ENCODE measurements at regions not wholly inside any gene's neighbourhood (a gene's known extent, or its start where the extent isn't known, plus 50 kb on each side); places are given as distances from the start of the nearest gene placed in this dataset.

DNA sequence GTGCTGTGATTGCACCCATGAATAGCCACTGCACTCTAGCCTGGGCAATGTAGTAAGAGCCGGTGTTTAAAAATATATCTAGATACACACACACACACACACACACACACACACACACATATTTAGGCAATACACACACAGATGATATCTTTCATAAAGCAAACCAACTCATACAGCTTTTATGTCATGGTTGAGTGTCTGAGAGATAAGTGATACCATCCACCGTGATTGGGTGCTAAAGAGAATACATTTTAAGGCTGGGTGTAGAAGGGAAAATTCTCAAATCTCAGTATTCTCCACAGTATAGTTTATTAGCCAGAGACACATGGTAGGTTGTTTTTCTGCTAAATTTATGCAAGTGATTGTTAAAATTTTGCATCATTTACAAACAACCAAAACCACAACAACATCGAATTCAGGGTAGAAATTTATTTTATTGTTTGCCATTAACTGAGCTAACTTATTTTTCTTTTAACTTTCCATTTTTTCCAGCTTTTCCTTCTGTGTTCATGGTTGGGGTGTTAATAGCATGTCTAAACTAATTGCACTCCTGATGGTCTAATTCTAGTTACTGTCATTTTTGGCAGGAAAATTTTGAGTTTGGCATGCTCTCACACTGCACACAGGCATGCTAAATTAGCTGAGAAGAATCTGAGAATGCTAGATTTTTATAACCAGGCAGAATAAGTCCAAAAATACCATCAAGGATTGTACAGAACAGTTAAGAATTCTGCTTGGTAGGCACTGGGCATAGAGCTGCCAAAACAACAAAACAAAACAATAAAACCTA, 57.9 kb upstream of the SYPL1 start:
- Histone ChIP-seq H3K9ac (replicated peaks in 1 of 4; ENCODE audit: extremely low read depth in 1 of 4, low read depth in 3 of 4, low read length in 3 of 4) (no peak overlapping the region), H2BK12ac (ENCODE audit: low read depth, low read length) (no peak overlapping the region), H3K23ac (ENCODE audit: insufficient read length) (no peak overlapping the region), H3K56ac (replicated peaks; ENCODE audit: insufficient read length, low read depth, low read length) (no peak overlapping the region), H3K4me1 (replicated peaks in 1 of 4; ENCODE audit: control insufficient read depth in 3 of 4, insufficient read depth in 4 of 4, low read length in 3 of 4) (no peaks in the 10 kb centered on the region), H3K79me2 (ENCODE audit: control insufficient read depth in 1 of 2, insufficient read depth in 2 of 2, low read length in 2 of 2) (no peaks in the 10 kb centered on the region), H3K23me2 (ENCODE audit: low read depth, low read length) (no peaks in the 10 kb centered on the region), H3K14ac (ENCODE audit: insufficient read length) (no peak overlapping the region), H2BK15ac (ENCODE audit: low read length) (no peak overlapping the region), H3K36me3 (ENCODE audit: control insufficient read depth in 2 of 4, insufficient read depth in 4 of 4, low read length in 3 of 4) (no peaks in the 10 kb centered on the region), H2BK20ac (ENCODE audit: low read length) (no peak overlapping the region), H2AFZ (ENCODE audit: low read length) (no peak overlapping the region), H3K9me3 (ENCODE audit: insufficient read depth in 2 of 2, low read depth in 1 of 2, low read length in 1 of 2) (no peaks in the 10 kb centered on the region), H2BK5ac (ENCODE audit: low read depth, low read length) (no peak overlapping the region), H3K27ac (ENCODE audit: low read depth, low read length) (no peak overlapping the region), H3K79me1 (ENCODE audit: low read depth, low read length) (no peaks in the 10 kb centered on the region), H4K91ac (replicated peaks; ENCODE audit: insufficient read length, low read length) (no peak overlapping the region), H3K27me3 (replicated peaks in 1 of 4; ENCODE audit: control insufficient read depth in 3 of 4, extremely low read depth in 1 of 4, insufficient read depth in 3 of 4, low read length in 3 of 4) (no peaks in the 10 kb centered on the region), H4K20me1 (replicated peaks in 1 of 2; ENCODE audit: control insufficient read depth in 1 of 2, insufficient read depth in 2 of 2, low read length in 2 of 2) (no peaks in the 10 kb centered on the region), H3K4me3 (ENCODE audit: extremely low read depth in 1 of 4, insufficient read depth in 2 of 4, low read depth in 3 of 4, low read length in 4 of 4) (no peak overlapping the region), H4K5ac (ENCODE audit: insufficient read length, low read depth, low read length) (no peak overlapping the region), H2AK5ac (ENCODE audit: low read depth, low read length) (no peak overlapping the region), H2BK120ac (replicated peaks; ENCODE audit: low read depth, low read length) (no peak overlapping the region), H3K18ac (ENCODE audit: extremely low read depth, low read length) (no peak overlapping the region), H3K4me2 (ENCODE audit: insufficient read depth in 1 of 2, low read depth in 2 of 2, low read length in 2 of 2) (no peak overlapping the region), H3K4ac (replicated peaks; ENCODE audit: insufficient read length, low read depth, low read length) (no peak overlapping the region), H4K8ac (ENCODE audit: extremely low read depth, insufficient read depth, low read length) (no peak overlapping the region)
- ChIA-PET CTCF (ENCODE audit: partially characterized antibody) (interaction anchor here (0.7 to 10.9 kb wide), 10 partner anchors 17 to 566 kb away, joined by 3 to 108 read pairs (median 4); no protein-coding TSS in a partner anchor), POLR2A (ENCODE audit: partially characterized antibody) (interaction anchor here (0.6 kb wide), 1 partner anchor 87 kb away, joined by 3 read pairs; no protein-coding TSS in a partner anchor)
- FAIRE-seq (no peak), DNase-seq (ENCODE audit: low read depth in 1 of 2, low spot score in 2 of 2) (no peak)
- 93% methylated on average over 3 of the region's 3 CpGs; no CpG with 5 or more reads in 1 of the 2 experiments for WGBS, 2 experiments (ENCODE audit: extremely low coverage in 1 of 2, insufficient coverage in 1 of 2, insufficient read length in 1 of 2, insufficient replicate concordance in 2 of 2, low coverage in 1 of 2, low lambda C conversion rate in 2 of 2, missing lambda C conversion rate in 1 of 2)
- TF ChIP-seq CREB1 (IDR thresholded peaks at IDR 0.05) (no peak), NANOG (IDR thresholded peaks at IDR 0.05; ENCODE audit: insufficient read depth, low read depth, low read length, poor library complexity, severe bottlenecking) (no peak), BACH1 (IDR thresholded peaks at IDR 0.05; ENCODE audit: low read length) (no peak), KDM5A (IDR thresholded peaks at IDR 0.05; ENCODE audit: low read length) (no peak), BCL11A (IDR thresholded peaks at IDR 0.05; ENCODE audit: low read depth in 2 of 2, low read length in 2 of 2) (no peak), RBBP5 (IDR thresholded peaks at IDR 0.05; ENCODE audit: borderline replicate concordance, low read depth, low read length) (no peak), SAP30 (IDR thresholded peaks at IDR 0.05; ENCODE audit: insufficient read depth, insufficient replicate concordance, low read length) (no peak), JUND (IDR thresholded peaks at IDR 0.05; ENCODE audit: low read length) (no peak), ZNF274 (IDR thresholded peaks at IDR 0.05; ENCODE audit: borderline replicate concordance, extremely low read depth, low read length) (no peak), CBX5 (IDR thresholded peaks at IDR 0.05; ENCODE audit: low read depth, low read length) (no peak), JUN (IDR thresholded peaks at IDR 0.05; ENCODE audit: low read depth, low read length) (no peak), BRCA1 (IDR thresholded peaks at IDR 0.05; ENCODE audit: low read depth, low read length) (no peak)
- TF ChIP-seq, protein P1, sequence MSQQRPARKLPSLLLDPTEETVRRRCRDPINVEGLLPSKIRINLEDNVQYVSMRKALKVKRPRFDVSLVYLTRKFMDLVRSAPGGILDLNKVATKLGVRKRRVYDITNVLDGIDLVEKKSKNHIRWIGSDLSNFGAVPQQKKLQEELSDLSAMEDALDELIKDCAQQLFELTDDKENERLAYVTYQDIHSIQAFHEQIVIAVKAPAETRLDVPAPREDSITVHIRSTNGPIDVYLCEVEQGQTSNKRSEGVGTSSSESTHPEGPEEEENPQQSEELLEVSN (IDR thresholded peaks at IDR 0.05): no peak

Data from H1 (cell line).